Cardiac muscle cell (in vitro differentiated cells and primary cell): ENCODE measurements at regions not wholly inside any gene's neighbourhood (a gene's known extent, or its start where the extent isn't known, plus 50 kb on each side); places are given as distances from the start of the nearest gene placed in this dataset.

ENCODE experiments used
- DNase-seq, 2 donors: peaks; one replicate each; pipeline versions ENCODE4 v3.0.0 to v3.0.0-alpha.2; 2010 to 2017; ENCODE audit warnings: low read depth in 1 of 2, low spot score in 1 of 2
- H3K27ac ChIP-seq: fragments of 200-600 bp; sonication (generic); 2 replicates; pipeline ENCODE4 v1.5.1; 2016
- H3K27me3 ChIP-seq: fragments of 200-600 bp; sonication (generic); 2 replicates; pipeline ENCODE4 v1.6.0; 2016; ENCODE audit warnings: control low read depth
- H3K36me3 ChIP-seq: fragments of 200-600 bp; sonication (generic); 2 replicates; pipeline ENCODE4 v1.5.1; 2016; ENCODE audit warnings: control low read depth
- H3K4me1 ChIP-seq: fragments of 200-600 bp; sonication (generic); 2 replicates; pipeline ENCODE4 v1.8.1; 2017; ENCODE audit warnings: low read depth, mild to moderate bottlenecking, mixed run types
- H3K4me3 ChIP-seq: fragments of 200-600 bp; sonication (generic); 2 replicates; pipeline ENCODE4 v1.5.1; 2016; ENCODE audit warnings: mild to moderate bottlenecking
- H3K9me3 ChIP-seq: fragments of 200-600 bp; sonication (generic); 2 replicates; pipeline ENCODE4 v1.5.1; 2017; ENCODE audit warnings: low read depth, mild to moderate bottlenecking, control low read depth
- CTCF ChIP-seq: IDR thresholded peaks from 2 replicates; pipeline ENCODE4 v1.5.1; 2012; ENCODE audit warnings: low read depth, mild to moderate bottlenecking, low read length

GRCh38 chr6:129940454-129941195 lies 77.8 kb upstream of the L3MBTL3 start:
- DNase-seq = no peak
- Histone ChIP-seq H3K4me1 (no peaks in the 10 kb centered on the region), H3K9me3 (no peaks in the 10 kb centered on the region), H3K4me3 (no peak overlapping the region), H3K27ac (no peak overlapping the region), H3K36me3 (no peaks in the 10 kb centered on the region), H3K27me3 (no peaks in the 10 kb centered on the region)
- no peak for TF ChIP-seq CTCF

GRCh38 chr6:129938249-129939020 lies 77.3 kb upstream of the TMEM244 start:
- Histone ChIP-seq H3K9me3 (no peaks in the 10 kb centered on the region), H3K4me3 (no peak overlapping the region), H3K36me3 (no peaks in the 10 kb centered on the region), H3K4me1 (no peaks in the 10 kb centered on the region), H3K27ac (no peak overlapping the region), H3K27me3 (no peaks in the 10 kb centered on the region)
- no peak for DNase-seq
- TF ChIP-seq CTCF = no peak

GRCh38 chr6:129936329-129937165 lies 75.4 kb upstream of the TMEM244 start:
- Histone ChIP-seq H3K36me3 (no peaks in the 10 kb centered on the region), H3K27me3 (no peaks in the 10 kb centered on the region), H3K4me3 (no peak overlapping the region), H3K27ac (no peak overlapping the region), H3K9me3 (no peaks in the 10 kb centered on the region), H3K4me1 (no peaks in the 10 kb centered on the region)
- DNase-seq = peak; percentile 72 to 77
- peak; percentile 59 for TF ChIP-seq CTCF

GRCh38 chr6:129932321-129932720 lies 71.2 kb upstream of the TMEM244 start:
- no peaks in the 10 kb centered on the region for H3K4me1 ChIP-seq
- H3K27ac ChIP-seq = no peak overlapping the region
- no peak for DNase-seq
- H3K4me3 ChIP-seq = no peak overlapping the region
- TF ChIP-seq CTCF = no peak
- no peaks in the 10 kb centered on the region for H3K36me3 ChIP-seq
- no peaks in the 10 kb centered on the region for H3K27me3 ChIP-seq
- no peaks in the 10 kb centered on the region for H3K9me3 ChIP-seq

GRCh38 chr6:129929433-129929832 lies 68.3 kb upstream of the TMEM244 start:
- Histone ChIP-seq H3K27ac (no peak overlapping the region), H3K36me3 (no peaks in the 10 kb centered on the region), H3K4me1 (no peaks in the 10 kb centered on the region), H3K9me3 (no peaks in the 10 kb centered on the region), H3K27me3 (no peaks in the 10 kb centered on the region), H3K4me3 (no peak overlapping the region)
- DNase-seq = peak in 1 of 2 donors; percentile 78
- no peak for TF ChIP-seq CTCF
